Motor neuron (in vitro differentiated cells): ENCODE measurements at regions not wholly inside any gene's neighbourhood (a gene's known extent, or its start where the extent isn't known, plus 50 kb on each side); places are given as distances from the start of the nearest gene placed in this dataset.

ENCODE experiments used
- ATAC-seq, 8 experiments: fragments of 200-7000 bp; cut with Tn5 transposase; replicated peaks in 6 of 8; 2 replicates each; pipeline ENCODE4 v1.8.0; 2021; ENCODE audit warnings: mild to moderate bottlenecking in 8 of 8, moderate library complexity in 8 of 8
- H3K27ac ChIP-seq, 2 donors: fragments of 250-450 bp; sonication (Bioruptor Pico); 2 replicates each; pipeline ENCODE4 v1.9.0; 2021; ENCODE audit warnings: antibody characterized with exemption in 2 of 2, mild to moderate bottlenecking in 2 of 2, moderate library complexity in 1 of 2
- H3K4me1 ChIP-seq, 2 donors: fragments of 250-450 bp; sonication (Bioruptor Pico); replicated peaks in 1 of 2; 2 replicates each; pipeline ENCODE4 v1.6.1; 2021; ENCODE audit warnings: antibody characterized with exemption in 2 of 2, mild to moderate bottlenecking in 2 of 2, moderate library complexity in 1 of 2
- H3K4me3 ChIP-seq, 5 donors: fragments of 250-450 bp; sonication (Bioruptor Pico); 2 replicates each; pipeline ENCODE4 v1.9.0; 2021; ENCODE audit warnings: antibody characterized with exemption in 5 of 5, mild to moderate bottlenecking in 5 of 5, moderate library complexity in 4 of 5
- WGBS, 10 experiments: fragments of 450-650 bp; shearing (Covaris generic); methylation state at CpG; one replicate each; pipeline ENCODE4 v1.0.0; 2022; 5-methylcytosine and 5-hydroxymethylcytosine counted together
- in situ Hi-C, 9 experiments: fragments of 400-800 bp; cut with MboI; loops; one replicate each; pipeline ENCODE4 v1.15.0; 2021; ENCODE audit warnings: low sequenced_read_pairs in 9 of 9, low pct_unique_long_range_greater_than_20kb in 2 of 9; ENCODE audit not compliant: unreplicated experiment in 9 of 9

DNA sequence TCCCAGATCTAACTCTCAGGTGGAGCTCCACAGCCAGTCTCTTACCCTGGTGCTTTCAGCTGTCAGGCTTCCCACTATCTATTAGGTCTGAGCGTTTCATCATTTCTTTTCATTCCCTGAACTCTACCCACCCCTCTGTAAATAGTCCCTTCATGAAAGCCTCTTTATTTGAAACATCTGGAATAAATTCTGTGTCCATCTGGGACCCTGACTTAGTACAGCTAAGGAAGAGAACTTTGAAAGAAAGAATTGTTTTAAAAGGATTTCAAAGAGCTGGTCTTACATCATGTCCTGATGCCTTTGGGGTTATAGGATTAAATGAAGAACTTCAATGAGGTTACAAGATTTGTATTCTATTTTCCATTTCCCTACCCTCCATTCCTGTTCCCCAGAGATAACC is 388.5 kb upstream of the CA10 start:
- Histone ChIP-seq H3K4me1 (peaks cover 0 to 3% of the 10 kb centered on the region in 2 donors), H3K27ac (no peak overlapping the region), H3K4me3 (no peak overlapping the region)
- in situ Hi-C loops, result no loop called here
- no peak for ATAC-seq
- 0 to 67% (median 20%) methylated on average over 1 of the region's 1 CpG; no CpG with 5 or more reads in 7 of the 10 experiments for WGBS, 10 experiments

DNA sequence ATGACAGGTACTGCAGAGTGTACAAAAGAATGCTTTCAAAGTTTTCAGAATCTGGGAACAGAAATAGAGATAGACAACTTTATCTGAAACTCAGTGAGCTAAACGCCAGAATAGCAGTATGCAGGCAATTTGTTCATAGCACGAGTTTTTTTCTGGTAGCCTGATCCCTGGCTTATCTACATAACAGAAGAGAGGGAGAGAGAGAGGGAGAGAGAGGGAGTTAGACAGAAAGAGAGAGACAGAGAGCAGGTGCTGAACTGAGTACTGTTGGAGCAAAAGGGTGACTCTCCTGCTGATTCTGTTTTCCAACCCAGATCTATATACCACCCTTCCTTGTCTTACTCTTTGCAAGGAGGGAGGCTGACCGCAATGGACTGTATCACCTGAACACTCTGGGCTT is 388.0 kb upstream of the CA10 start:
- WGBS, 10 experiments, result 0 to 52% (median 10%) methylated on average over 1 to 3 of the region's 3 CpGs; no CpG with 5 or more reads in 1 of the 10 experiments
- Histone ChIP-seq H3K27ac (no peak overlapping the region), H3K4me3 (no peak overlapping the region), H3K4me1 (peaks cover 0 to 3% of the 10 kb centered on the region in 2 donors)
- ATAC-seq, result no peak
- in situ Hi-C loops, result no loop called here

GRCh38 chr17:52537421-52537820 is 378.9 kb upstream of the CA10 start:
- Histone ChIP-seq H3K4me1 (no peaks in the 10 kb centered on the region), H3K27ac (no peak overlapping the region), H3K4me3 (no peak overlapping the region)
- 0 to 63% (median 31%) methylated on average over 1 of the region's 1 CpG for WGBS, 10 experiments
- ATAC-seq, result no peak
- in situ Hi-C loops, result no loop called here

DNA sequence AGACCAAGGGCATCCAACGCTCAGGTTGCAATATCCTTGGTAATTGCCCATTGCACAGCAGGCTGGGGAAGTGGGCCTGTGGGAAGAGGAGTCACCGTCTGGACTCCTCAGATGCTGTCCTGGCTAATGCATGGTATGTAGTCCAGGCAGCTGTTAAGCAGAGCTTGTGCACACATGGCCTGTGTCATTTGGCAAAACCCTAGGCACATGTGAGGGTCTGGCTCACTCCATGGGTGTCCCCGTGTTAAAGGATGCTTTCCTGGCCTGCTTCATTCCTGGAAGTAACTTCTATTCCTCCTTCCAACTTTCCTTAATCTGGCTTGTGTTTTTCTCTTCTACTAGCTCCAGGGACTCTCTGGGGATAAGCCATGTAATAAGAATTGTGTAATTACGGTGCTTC is 378.0 kb upstream of the CA10 start:
- WGBS, 10 experiments, result 17 to 100% (median 58%) methylated on average over 1 to 3 of the region's 4 CpGs; no CpG with 5 or more reads in 2 of the 10 experiments
- Histone ChIP-seq H3K4me1 (no peaks in the 10 kb centered on the region), H3K27ac (no peak overlapping the region), H3K4me3 (no peak overlapping the region)
- in situ Hi-C loops, result no loop called here
- ATAC-seq, result no peak

DNA sequence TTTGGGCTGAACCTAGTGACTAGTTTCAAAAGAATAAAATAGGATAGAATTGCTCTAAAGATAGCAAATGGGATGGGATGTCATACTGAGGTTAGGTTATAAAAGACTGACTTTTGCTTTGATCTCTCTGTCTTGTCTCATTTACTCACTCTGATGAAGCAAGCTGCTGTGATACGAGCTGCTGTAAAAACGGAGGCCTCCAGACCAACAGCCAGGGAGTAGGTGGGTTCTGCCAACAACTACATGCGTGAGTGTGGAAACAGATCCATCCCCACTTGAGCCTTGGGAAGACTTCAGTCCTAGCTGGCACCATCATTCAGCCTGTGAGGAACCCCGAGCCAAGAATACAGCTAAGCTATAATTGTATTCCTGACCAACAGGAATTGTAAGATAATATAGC is 373.9 kb upstream of the CA10 start:
- no peak for ATAC-seq
- H3K4me3 ChIP-seq, result no peak overlapping the region
- no peak overlapping the region for H3K27ac ChIP-seq
- WGBS, 10 experiments, result 0 to 88% (median 40%) methylated on average over 1 to 4 of the region's 4 CpGs; no CpG with 5 or more reads in 3 of the 10 experiments
- peaks cover 0 to 5% of the 10 kb centered on the region in 2 donors for H3K4me1 ChIP-seq
- in situ Hi-C loops, result no loop called here

GRCh38 chr17:52524096-52524637 is 365.7 kb upstream of the CA10 start:
- H3K27ac ChIP-seq, result no peak overlapping the region
- no peak for ATAC-seq
- no peaks in the 10 kb centered on the region for H3K4me1 ChIP-seq
- no peak overlapping the region for H3K4me3 ChIP-seq
- in situ Hi-C loops, result no loop called here
- WGBS, 10 experiments, result 0 to 86% (median 73%) methylated on average over 1 to 3 of the region's 3 CpGs; no CpG with 5 or more reads in 2 of the 10 experiments

GRCh38 chr17:52517176-52517575 is 358.7 kb upstream of the CA10 start:
- H3K4me3 ChIP-seq, result no peak overlapping the region
- ATAC-seq, result no peak
- H3K4me1 ChIP-seq, result no peaks in the 10 kb centered on the region
- in situ Hi-C loops, result no loop called here
- H3K27ac ChIP-seq, result no peak overlapping the region

- no peaks in the 10 kb centered on the region for H3K4me1 ChIP-seq
- no peak for ATAC-seq
- H3K27ac ChIP-seq, result no peak overlapping the region
- 0 to 100% (median 40%) methylated on average over 2 of the region's 2 CpGs; no CpG with 5 or more reads in 1 of the 10 experiments for WGBS, 10 experiments
- in situ Hi-C loops, result no loop called here
- H3K4me3 ChIP-seq, result no peak overlapping the region
Measured at GRCh38 chr17:52515927-52516326, 357.4 kb upstream of the CA10 start.

- ATAC-seq, result no peak
- no peaks in the 10 kb centered on the region for H3K4me1 ChIP-seq
- in situ Hi-C loops, result no loop called here
Measured at GRCh38 chr17:52505601-52506000, 347.1 kb upstream of the CA10 start.

DNA sequence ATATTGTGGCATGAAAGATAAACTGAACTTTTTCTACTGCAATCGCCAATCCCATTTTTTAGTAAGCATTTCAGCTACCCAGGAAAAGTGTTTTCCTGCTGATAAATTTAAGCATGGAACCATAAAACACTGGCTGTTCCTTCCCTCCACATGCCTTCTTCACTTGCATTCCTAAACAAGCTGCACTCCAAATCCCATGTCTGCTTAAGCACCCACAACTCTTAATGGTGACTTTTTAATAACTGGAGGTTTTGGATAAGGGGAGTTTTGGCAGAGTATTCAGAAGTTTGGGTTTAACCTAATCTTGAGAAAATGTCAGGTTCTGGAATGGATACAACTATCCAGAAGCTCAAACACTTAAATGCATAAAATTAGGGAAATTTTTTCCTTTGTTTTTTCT is 345.6 kb upstream of the CA10 start:
- in situ Hi-C loops, result no loop called here
- no peak overlapping the region for H3K4me3 ChIP-seq
- no peaks in the 10 kb centered on the region for H3K4me1 ChIP-seq
- WGBS, 10 experiments, result 0 to 86% (median 42%) methylated on average over 1 of the region's 1 CpG; no CpG with 5 or more reads in 2 of the 10 experiments
- H3K27ac ChIP-seq, result no peak overlapping the region
- ATAC-seq, result no peak

More at GRCh38 chr17:52505601-52506000, 347.1 kb upstream of the CA10 start:
- no peak overlapping the region for H3K4me3 ChIP-seq
- no peak overlapping the region for H3K27ac ChIP-seq

DNA sequence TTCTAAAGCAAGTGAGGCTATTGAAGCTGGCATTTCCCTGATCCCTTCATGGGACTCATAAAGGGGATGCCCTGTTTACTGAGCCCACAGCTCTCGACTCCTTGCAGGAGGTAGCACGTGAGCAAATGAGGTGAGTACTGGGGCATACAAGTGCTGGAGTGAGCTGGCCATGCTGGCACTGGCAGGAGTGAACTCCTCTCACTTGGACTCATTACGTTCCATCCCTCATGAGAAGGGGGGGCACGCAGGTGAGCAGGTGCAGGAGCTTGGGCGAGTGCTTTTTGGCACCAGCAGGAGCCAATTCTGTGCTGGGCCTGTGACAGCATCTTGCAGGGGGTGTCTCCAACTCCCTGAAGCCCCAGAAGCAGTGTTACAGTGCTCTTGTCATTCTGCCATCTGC is 337.1 kb upstream of the CA10 start:
- in situ Hi-C loops, result no loop called here
- Histone ChIP-seq H3K4me3 (no peak overlapping the region), H3K4me1 (no peaks in the 10 kb centered on the region), H3K27ac (no peak overlapping the region)
- ATAC-seq, result no peak
- 7 to 90% (median 80%) methylated on average over 1 to 3 of the region's 5 CpGs; no CpG with 5 or more reads in 5 of the 10 experiments for WGBS, 10 experiments

DNA sequence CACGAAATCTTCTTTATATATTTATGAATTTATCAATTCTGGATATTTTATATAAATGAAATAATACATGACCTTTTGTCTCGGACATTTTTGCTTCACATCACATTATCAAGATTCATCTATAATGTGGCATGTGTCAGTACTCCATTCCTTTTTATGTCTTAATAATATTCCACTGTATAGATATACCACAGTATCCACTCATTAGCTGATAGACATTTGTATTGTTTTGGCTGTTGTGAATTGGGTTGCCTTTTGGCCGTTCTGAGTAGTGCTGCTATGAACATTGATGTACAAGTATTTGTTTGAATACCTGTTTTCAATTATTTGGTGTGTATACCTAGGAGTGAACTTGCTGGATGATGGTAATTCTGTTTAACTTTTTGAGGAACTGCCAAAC is 323.8 kb upstream of the CA10 start:
- in situ Hi-C loops, result no loop called here
- ATAC-seq, result no peak
- WGBS, 10 experiments, result 0 to 67% (median 38%) methylated on average over 2 to 3 of the region's 3 CpGs
- Histone ChIP-seq H3K27ac (no peak overlapping the region), H3K4me3 (no peak overlapping the region), H3K4me1 (no peaks in the 10 kb centered on the region)

DNA sequence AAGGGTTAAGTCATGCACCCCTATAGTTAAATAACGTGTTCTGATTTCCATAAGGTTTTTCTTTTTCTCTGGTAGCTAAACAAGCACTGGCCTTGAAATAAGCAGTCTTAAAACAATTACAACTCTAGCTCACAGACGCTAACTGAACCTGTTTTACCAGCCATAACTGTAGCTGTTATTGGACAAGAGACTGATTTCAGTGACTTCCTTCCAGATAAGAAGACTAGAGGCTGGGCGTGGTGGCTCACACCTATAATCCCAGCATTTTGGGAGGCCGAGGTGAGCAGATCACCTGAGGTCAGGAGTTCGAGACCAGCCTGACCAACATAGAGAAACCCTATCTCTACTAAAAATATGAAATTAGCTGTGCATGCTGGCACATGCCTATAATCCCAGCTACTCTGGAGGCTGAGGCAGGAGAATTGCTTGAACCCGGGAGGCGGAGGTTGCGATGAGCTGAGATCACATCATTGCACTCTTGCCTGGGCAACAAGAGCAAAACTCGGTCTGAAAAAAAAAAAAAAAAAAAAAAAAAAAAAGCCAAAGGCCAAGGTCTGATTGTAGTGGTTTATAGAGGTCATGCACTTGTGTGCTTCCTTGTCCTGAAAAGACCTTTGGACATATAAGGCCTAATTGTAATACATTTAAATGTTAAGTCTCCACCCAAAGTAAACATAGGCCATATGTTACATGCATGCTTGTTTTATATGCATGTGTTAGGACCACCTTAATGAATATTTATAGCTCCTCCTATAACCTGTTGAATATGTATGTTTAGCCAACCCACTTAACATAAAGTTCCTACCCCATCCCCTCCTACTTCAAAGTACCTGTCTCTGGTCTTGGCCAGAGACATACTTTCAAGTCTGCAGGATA is 319.5 kb upstream of the CA10 start:
- in situ Hi-C loops, result no loop called here
- Histone ChIP-seq H3K4me1 (no peaks in the 10 kb centered on the region), H3K4me3 (no peak overlapping the region), H3K27ac (no peak overlapping the region)
- 20 to 100% (median 78%) methylated on average over 2 to 8 of the region's 9 CpGs; no CpG with 5 or more reads in 2 of the 10 experiments for WGBS, 10 experiments
- ATAC-seq, result peak in 2 of 8 experiments; percentile 20 to 95
